BLaER1 (cell line): ENCODE measurements at regions not wholly inside any gene's neighbourhood (a gene's known extent, or its start where the extent isn't known, plus 50 kb on each side); places are given as distances from the start of the nearest gene placed in this dataset.

Source experiments
- H3K27ac ChIP-seq: shearing (Covaris generic); formaldehyde crosslinking; 2 replicates; pipeline ENCODE4 v1.8.1; 2022
- H3K27me3 ChIP-seq: shearing (Covaris generic); formaldehyde crosslinking; 2 replicates; pipeline ENCODE4 v1.8.1; 2022
- H3K36me3 ChIP-seq: shearing (Covaris generic); formaldehyde crosslinking; 2 replicates; pipeline ENCODE4 v1.8.1; 2022
- H3K4me1 ChIP-seq: shearing (Covaris generic); formaldehyde crosslinking; 2 replicates; pipeline ENCODE4 v1.8.1; 2022
- H3K4me2 ChIP-seq: shearing (Covaris generic); formaldehyde crosslinking; 2 replicates; pipeline ENCODE4 v1.8.1; 2022
- H3K4me3 ChIP-seq: shearing (Covaris generic); formaldehyde crosslinking; 2 replicates; pipeline ENCODE4 v1.8.1; 2022
- H3K9ac ChIP-seq: shearing (Covaris generic); formaldehyde crosslinking; 2 replicates; pipeline ENCODE4 v1.8.1; 2022
- H3K9me3 ChIP-seq: shearing (Covaris generic); formaldehyde crosslinking; 2 replicates; pipeline ENCODE4 v1.8.1; 2022
- H4K20me1 ChIP-seq: shearing (Covaris generic); formaldehyde crosslinking; 2 replicates; pipeline ENCODE4 v1.8.1; 2022
- Cebpa-rat ChIP-seq: shearing (Covaris generic); IDR thresholded peaks from 2 replicates; pipeline ENCODE4 v1.8.1; 2022

- Histone ChIP-seq H3K36me3 (no peaks in the 10 kb centered on the region), H3K27me3 (no peaks in the 10 kb centered on the region), H3K4me3 (no peak overlapping the region), H3K9me3 (peaks cover 14% of the 10 kb centered on the region), H3K4me1 (no peaks in the 10 kb centered on the region), H4K20me1 (no peaks in the 10 kb centered on the region), H3K9ac (no peak overlapping the region), H3K27ac (no peak overlapping the region), H3K4me2 (no peak overlapping the region)
- TF ChIP-seq Cebpa-rat: no peak
These were observed 50.9 kb upstream of the CNIH3 start for GRCh38 chr1:224565186-224565585.

GRCh38 chr1:224565611-224566406 is 50.3 kb upstream of the CNIH3 start:
- TF ChIP-seq Cebpa-rat: no peak
- no peak overlapping the region for H3K27ac ChIP-seq
- H3K36me3 ChIP-seq: no peaks in the 10 kb centered on the region
- H3K27me3 ChIP-seq: no peaks in the 10 kb centered on the region
- H3K9ac ChIP-seq: no peak overlapping the region
- no peak overlapping the region for H3K4me2 ChIP-seq
- peaks cover 8% of the 10 kb centered on the region; the same call in 1 of the 2 replicates for H3K9me3 ChIP-seq
- no peaks in the 10 kb centered on the region for H4K20me1 ChIP-seq
- H3K4me3 ChIP-seq: no peak overlapping the region
- no peaks in the 10 kb centered on the region for H3K4me1 ChIP-seq
